WERI-Rb-1 (cell line): ENCODE measurements at regions not wholly inside any gene's neighbourhood (a gene's known extent, or its start where the extent isn't known, plus 50 kb on each side); places are given as distances from the start of the nearest gene placed in this dataset.

ENCODE experiments used
- DNase-seq: peaks from one replicate; pipeline ENCODE4 v3.0.0-alpha.2; 2020
- H3K27ac ChIP-seq: fragments of 250-450 bp; sonication (Bioruptor Pico); 2 replicates; pipeline ENCODE4 v1.5.1; 2020; ENCODE audit warnings: mild to moderate bottlenecking, moderate library complexity
- H3K27me3 ChIP-seq: fragments of 250-450 bp; sonication (Bioruptor Pico); 2 replicates; pipeline ENCODE4 v1.5.1; 2021; ENCODE audit warnings: mild to moderate bottlenecking, low read depth, moderate library complexity; ENCODE audit not compliant: insufficient read depth, severe bottlenecking
- H3K36me3 ChIP-seq: fragments of 250-450 bp; sonication (Bioruptor Pico); 2 replicates; pipeline ENCODE4 v1.5.1; 2020; ENCODE audit warnings: mild to moderate bottlenecking, moderate library complexity
- H3K4me3 ChIP-seq: 2 replicates; pipeline ENCODE4 v1.5.1; 2011; ENCODE audit warnings: low read depth, mild to moderate bottlenecking, control low read depth, low read length
- H3K9me3 ChIP-seq: fragments of 250-450 bp; sonication (Bioruptor Pico); 2 replicates; pipeline ENCODE4 v1.5.1; 2021; ENCODE audit warnings: mild to moderate bottlenecking, moderate library complexity; ENCODE audit not compliant: severe bottlenecking
- TF ChIP-seq, protein P1 (sequence below): IDR thresholded peaks from 2 replicates; pipeline ENCODE4 v1.5.1; 2011; ENCODE audit warnings: low read depth, mild to moderate bottlenecking, control low read depth, inconsistent platforms, low read length

DNA sequence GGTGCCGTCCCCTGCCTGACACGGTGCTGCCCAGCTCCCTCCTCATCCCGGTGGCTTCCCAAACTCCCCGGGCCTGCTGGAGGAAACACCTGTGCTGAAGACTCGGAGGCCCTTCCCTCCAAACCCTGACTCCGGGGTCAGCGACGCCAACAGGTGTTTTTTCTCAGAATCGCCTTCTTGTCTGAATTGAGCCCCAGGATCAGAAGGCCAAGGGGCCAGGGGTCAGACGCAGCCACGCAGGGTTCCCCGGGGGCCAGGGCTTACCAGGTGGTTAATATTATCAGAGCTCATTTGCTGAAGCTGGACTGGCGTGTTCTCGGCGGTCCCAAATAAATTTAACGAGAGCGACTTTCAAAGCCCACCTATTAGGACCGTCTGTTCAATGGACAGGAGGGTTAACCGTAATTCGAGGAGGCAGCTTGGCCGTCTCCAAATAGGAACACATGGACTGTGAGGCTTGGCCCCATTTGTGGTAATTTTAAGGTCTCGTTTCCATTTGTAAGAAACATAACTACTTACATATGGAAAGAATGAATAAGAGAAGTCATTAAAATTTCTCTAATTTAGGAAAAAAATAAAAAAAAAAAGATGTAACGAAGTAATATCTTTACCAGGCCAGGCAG, 239.3 kb downstream of the CRLF2 start:
- no peak overlapping the region for H3K27ac ChIP-seq
- H3K9me3 ChIP-seq: peaks cover 4% of the 10 kb centered on the region
- H3K4me3 ChIP-seq: no peak overlapping the region
- H3K36me3 ChIP-seq: no peaks in the 10 kb centered on the region
- H3K27me3 ChIP-seq: peaks cover 15% of the 10 kb centered on the region
- no peak for DNase-seq
- TF ChIP-seq, protein P1, sequence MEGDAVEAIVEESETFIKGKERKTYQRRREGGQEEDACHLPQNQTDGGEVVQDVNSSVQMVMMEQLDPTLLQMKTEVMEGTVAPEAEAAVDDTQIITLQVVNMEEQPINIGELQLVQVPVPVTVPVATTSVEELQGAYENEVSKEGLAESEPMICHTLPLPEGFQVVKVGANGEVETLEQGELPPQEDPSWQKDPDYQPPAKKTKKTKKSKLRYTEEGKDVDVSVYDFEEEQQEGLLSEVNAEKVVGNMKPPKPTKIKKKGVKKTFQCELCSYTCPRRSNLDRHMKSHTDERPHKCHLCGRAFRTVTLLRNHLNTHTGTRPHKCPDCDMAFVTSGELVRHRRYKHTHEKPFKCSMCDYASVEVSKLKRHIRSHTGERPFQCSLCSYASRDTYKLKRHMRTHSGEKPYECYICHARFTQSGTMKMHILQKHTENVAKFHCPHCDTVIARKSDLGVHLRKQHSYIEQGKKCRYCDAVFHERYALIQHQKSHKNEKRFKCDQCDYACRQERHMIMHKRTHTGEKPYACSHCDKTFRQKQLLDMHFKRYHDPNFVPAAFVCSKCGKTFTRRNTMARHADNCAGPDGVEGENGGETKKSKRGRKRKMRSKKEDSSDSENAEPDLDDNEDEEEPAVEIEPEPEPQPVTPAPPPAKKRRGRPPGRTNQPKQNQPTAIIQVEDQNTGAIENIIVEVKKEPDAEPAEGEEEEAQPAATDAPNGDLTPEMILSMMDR: no peak

DNA sequence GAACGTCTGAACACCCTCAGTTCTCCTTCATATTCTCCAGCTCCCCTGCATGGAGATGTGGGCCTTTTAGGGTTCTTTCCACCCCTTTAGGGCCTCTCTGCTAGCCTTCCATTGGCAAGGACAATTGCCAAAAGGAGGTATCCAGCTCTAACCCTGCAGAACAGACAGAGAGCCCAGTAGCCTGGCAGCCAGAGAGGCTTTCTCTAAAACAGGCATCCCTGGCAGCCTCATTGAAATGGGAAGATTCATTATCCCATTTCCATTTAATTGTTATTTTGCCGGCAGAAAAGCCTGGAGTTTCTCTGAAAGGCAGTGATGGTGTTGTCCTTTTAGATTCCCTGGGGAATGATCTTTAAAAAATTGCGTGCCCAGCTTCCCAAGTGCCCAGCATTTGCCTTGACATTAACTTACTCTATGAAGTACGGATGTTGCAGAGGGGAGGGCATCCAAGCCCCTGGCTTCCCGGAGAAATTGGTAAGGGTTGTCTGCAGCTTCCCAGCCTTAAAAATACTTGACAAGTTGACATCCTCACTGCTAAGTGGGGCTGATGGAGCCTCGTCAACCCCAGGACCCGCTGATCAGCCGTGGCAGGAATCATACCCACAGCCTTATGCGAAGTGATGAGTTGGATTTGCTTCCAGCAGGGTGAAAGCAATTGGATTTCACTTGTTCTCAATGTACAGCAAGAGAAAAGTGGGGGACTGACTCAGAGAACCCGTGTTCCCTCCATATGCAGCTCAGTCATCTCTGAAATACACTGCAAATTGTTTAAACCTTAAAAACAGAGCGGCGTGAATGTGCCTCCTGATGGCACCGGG, 244.1 kb downstream of the CRLF2 start:
- Histone ChIP-seq H3K27me3 (peaks cover 31% of the 10 kb centered on the region), H3K36me3 (no peaks in the 10 kb centered on the region), H3K4me3 (no peak overlapping the region), H3K9me3 (no peaks in the 10 kb centered on the region), H3K27ac (no peak overlapping the region)
- DNase-seq: no peak
- TF ChIP-seq, protein P1: no peak

DNA sequence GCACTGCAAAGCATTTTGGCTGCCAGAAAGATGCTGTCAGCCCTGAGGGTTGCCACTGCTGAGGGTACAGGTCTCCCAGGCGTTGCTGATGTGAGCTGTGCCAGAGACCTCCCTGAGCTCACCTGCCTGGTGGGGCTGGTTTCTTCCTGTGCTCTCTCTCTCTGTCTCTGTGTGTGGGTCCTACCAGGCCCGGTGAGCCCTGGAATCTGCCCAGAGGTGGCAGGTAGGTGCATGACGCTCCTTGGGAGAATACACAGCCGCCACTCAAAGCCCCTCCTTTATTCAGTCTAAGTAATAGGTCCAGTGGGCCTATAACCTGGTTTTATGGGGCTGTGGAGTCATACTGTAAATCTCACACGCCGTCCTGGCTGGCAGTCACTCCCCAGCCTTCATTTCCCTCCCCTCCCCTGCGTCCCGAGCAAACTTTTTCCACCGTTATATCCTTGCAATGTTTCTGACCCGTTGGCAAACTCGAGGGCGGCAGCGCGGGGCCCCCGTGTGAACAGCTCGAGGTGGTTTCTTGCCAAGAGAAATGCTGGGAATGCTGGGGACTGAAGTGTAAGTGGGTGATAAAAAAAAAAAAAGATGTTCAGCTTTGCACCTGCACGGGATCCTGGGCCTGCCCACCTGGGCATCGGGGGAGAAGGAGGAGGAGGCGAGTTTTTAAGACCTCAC, 245.9 kb downstream of the CRLF2 start:
- peaks cover 39% of the 10 kb centered on the region for H3K27me3 ChIP-seq
- DNase-seq: no peak
- no peaks in the 10 kb centered on the region for H3K36me3 ChIP-seq
- no peaks in the 10 kb centered on the region for H3K9me3 ChIP-seq
- H3K4me3 ChIP-seq: no peak overlapping the region
- H3K27ac ChIP-seq: no peak overlapping the region
- TF ChIP-seq, protein P1: no peak

DNA sequence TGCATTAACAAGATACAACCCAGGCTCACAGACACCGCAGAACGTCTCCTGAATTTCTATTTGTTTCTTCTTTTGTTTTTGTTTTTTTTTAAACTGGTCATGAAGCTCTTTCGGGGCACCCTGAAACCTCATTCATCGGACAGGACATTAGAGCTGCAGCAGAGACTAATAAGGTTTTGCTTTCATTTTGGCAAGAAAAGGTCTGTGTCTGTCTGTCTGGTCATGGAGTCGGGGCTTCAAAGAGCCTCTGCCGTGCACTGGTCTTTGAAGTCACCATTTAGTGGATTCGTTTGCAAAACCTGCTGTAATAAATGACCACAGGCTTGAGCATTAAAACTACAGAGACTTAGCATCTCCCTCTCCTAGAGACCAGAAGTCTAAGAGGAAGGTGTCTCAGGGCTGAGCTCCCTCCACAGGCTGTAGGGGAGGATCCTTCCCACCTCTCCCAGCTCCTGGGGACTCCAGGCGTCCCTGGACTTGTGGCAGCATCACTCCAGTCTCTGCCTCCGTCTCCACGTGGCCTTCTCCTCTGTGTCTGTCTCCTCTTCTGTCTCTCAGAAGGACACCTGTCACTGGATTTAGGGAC, 247.5 kb downstream of the CRLF2 start:
- Histone ChIP-seq H3K4me3 (no peak overlapping the region), H3K27ac (no peak overlapping the region), H3K27me3 (peaks cover 49% of the 10 kb centered on the region), H3K9me3 (no peaks in the 10 kb centered on the region), H3K36me3 (no peaks in the 10 kb centered on the region)
- TF ChIP-seq, protein P1: no peak
- no peak for DNase-seq

DNA sequence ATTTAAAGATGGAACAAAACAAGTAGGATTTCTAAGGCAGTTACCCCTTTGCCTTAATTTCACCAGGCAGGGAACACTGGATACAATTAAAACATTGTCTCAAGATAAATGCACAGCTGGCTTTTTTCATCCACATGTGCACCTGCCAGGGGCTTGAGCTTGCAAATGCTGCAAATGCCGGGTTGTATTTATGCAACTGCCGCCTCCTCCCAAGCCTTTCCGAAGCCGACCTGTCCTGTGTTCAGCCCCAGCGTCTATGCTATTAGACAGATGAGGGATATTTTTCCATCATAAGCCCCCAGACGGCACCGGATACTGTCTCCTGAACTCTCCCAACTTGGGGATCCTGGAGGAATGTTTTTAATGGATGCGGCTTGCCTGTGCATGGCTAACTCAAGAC, 251.6 kb downstream of the CRLF2 start:
- H3K36me3 ChIP-seq: no peaks in the 10 kb centered on the region
- H3K27me3 ChIP-seq: peaks cover 52% of the 10 kb centered on the region
- no peak for DNase-seq
- H3K4me3 ChIP-seq: no peak overlapping the region
- no peak overlapping the region for H3K27ac ChIP-seq
- TF ChIP-seq, protein P1: no peak
- peaks cover 2% of the 10 kb centered on the region for H3K9me3 ChIP-seq
